ENCODE measurements at regions not wholly inside any gene's neighbourhood (a gene's known extent, or its start where the extent isn't known, plus 50 kb on each side); places are given as distances from the start of the nearest gene placed in this dataset.

DNA sequence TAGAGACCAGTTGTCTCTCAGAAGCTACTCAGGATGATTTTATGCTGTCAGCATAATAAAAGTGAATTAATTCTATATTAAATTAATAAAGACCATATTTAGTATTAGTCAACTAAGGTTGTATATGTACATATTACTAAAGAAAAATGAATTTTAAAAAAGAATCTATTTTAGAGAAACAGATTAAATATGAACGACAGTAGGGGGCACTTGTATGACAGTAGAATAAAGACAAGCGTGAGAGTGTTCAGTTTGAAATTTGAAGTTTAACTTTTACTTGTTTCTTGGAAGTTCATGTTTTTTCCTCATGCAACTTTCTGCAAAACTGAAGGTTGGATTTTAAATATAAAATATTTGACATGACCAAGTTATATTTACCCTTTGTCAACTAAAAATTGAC, 67.9 kb upstream of the MACF1 start:
- TF ChIP-seq, protein P1, sequence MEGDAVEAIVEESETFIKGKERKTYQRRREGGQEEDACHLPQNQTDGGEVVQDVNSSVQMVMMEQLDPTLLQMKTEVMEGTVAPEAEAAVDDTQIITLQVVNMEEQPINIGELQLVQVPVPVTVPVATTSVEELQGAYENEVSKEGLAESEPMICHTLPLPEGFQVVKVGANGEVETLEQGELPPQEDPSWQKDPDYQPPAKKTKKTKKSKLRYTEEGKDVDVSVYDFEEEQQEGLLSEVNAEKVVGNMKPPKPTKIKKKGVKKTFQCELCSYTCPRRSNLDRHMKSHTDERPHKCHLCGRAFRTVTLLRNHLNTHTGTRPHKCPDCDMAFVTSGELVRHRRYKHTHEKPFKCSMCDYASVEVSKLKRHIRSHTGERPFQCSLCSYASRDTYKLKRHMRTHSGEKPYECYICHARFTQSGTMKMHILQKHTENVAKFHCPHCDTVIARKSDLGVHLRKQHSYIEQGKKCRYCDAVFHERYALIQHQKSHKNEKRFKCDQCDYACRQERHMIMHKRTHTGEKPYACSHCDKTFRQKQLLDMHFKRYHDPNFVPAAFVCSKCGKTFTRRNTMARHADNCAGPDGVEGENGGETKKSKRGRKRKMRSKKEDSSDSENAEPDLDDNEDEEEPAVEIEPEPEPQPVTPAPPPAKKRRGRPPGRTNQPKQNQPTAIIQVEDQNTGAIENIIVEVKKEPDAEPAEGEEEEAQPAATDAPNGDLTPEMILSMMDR (IDR thresholded peaks at IDR 0.05; ENCODE audit: extremely low read depth, low read depth, low read length), result peak; percentile 22
- Histone ChIP-seq H3K4me3 (ENCODE audit: insufficient read depth, low read length) (no peak overlapping the region), H4K20me1 (ENCODE audit: insufficient read depth, low read length) (peaks cover 3% of the 10 kb centered on the region), H3K9me3 (ENCODE audit: low read depth, low read length) (no peaks in the 10 kb centered on the region), H3K36me3 (ENCODE audit: insufficient read depth, low read length) (no peaks in the 10 kb centered on the region), H3K4me1 (ENCODE audit: insufficient read depth, low read length) (peaks cover 20% of the 10 kb centered on the region), H3K79me2 (ENCODE audit: insufficient read depth, low read length) (peaks cover 75% of the 10 kb centered on the region), H3K27ac (ENCODE audit: low read depth, low read length) (no peak overlapping the region), H3K4me2 (ENCODE audit: insufficient read depth, low read length) (no peak overlapping the region), H2AFZ (ENCODE audit: low read length) (no peak overlapping the region), H3K27me3 (ENCODE audit: insufficient read depth, low read length) (no peaks in the 10 kb centered on the region)
- DNase-seq (ENCODE audit: insufficient read length, low spot score, missing footprints), result no peak

DNA sequence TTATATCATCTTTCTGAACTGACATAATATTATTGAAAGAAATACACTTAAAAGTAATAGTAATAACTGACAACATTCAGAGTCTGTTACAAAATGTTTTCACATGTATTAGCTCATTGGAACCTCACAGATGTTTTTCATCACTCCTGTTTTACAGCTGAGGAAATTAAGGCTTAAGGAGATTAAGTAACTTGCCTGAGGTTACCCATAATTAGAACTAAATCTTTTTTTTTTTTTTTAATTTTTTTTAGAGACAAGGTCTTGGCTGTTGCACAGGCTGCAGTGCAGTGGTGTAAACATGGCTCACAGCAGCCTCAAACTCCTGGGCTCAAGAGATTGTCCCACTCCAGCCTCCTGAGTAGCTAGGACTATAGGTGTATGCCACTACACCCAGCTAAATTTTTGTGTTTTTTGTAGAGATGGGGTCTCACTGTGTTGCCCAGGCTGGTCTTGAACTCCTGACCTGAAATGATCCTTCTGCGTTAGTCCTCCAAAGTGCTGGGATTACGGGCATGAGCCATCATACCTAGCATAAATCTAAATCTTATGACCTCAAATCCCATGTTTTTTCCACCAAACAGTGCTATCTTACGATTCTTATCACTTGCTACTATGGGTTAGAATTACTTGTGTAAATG, 64.7 kb upstream of the MACF1 start:
- H4K20me1 ChIP-seq (ENCODE audit: insufficient read depth, low read length), result peaks cover 3% of the 10 kb centered on the region
- H3K79me2 ChIP-seq (ENCODE audit: insufficient read depth, low read length), result peaks cover 68% of the 10 kb centered on the region
- H3K27ac ChIP-seq (ENCODE audit: low read depth, low read length), result no peak overlapping the region
- H3K27me3 ChIP-seq (ENCODE audit: insufficient read depth, low read length), result no peaks in the 10 kb centered on the region
- H3K4me3 ChIP-seq (ENCODE audit: insufficient read depth, low read length), result no peak overlapping the region
- DNase-seq (ENCODE audit: insufficient read length, low spot score, missing footprints), result peak; percentile 23
- peaks cover 25% of the 10 kb centered on the region for H3K4me1 ChIP-seq (ENCODE audit: insufficient read depth, low read length)
- H3K4me2 ChIP-seq (ENCODE audit: insufficient read depth, low read length), result no peak overlapping the region
- H3K9me3 ChIP-seq (ENCODE audit: low read depth, low read length), result no peaks in the 10 kb centered on the region
- TF ChIP-seq, protein P1 (IDR thresholded peaks at IDR 0.05; ENCODE audit: extremely low read depth, low read depth, low read length), result no peak
- no peak overlapping the region for H2AFZ ChIP-seq (ENCODE audit: low read length)
- H3K36me3 ChIP-seq (ENCODE audit: insufficient read depth, low read length), result no peaks in the 10 kb centered on the region

DNA sequence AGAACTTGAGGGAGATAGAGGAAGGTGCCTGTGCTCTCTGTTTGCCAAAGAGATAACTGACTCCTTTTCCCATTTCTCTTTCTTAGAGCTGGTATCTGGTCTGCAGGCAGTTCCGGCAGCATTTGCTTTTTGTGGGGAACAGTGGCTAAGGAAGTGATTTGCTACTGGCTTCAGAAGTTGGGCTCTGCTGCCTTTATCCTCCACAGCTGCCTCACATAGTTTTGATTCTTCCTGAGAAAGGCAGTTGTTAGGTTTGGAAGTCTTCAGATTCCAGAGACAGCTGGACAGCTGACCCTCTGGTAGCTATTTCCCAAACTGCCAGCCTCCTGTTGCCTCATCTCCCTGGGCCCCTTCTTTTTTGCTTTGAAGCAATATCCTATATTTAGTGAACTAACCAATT, 62.6 kb upstream of the MACF1 start:
- peak; percentile 26 for DNase-seq (ENCODE audit: insufficient read length, low spot score, missing footprints)
- Histone ChIP-seq H3K4me3 (ENCODE audit: insufficient read depth, low read length) (no peak overlapping the region), H3K27ac (ENCODE audit: low read depth, low read length) (peak overlapping the region; percentile 22)

DNA sequence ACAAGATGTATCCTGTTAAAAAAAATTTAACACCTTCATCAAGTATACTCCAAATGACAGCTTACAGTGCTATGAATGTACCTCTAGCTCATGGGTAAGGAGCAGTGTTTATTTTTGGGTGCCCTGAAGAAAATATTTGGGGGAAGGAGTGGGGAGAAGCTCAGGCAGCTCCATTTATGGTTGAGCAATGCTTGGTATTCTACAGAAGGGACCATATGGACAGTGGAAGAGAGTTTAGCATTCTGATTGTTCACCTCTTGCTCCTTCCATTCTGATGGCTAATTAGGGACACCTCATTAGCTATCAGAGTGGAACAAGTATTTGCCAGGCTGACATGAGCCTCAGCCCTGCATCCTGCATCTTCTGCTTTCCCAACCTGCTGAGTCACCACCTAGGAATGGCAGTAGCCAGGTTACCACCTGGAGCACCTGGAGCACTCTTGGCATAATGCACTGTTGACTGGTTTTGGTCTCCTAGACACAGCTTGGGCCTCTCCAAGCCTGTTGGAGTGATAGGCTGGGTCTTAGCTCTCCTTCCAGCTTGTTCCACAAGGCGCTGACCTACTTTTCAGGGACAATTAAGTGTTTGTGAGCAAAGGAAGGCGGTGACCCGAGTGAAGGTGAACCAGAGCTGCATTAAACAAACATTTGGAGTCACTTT, 62.0 kb upstream of the MACF1 start:
- TF ChIP-seq, protein P1 (IDR thresholded peaks at IDR 0.05; ENCODE audit: extremely low read depth, low read depth, low read length), result no peak
- no peak overlapping the region for H3K4me3 ChIP-seq (ENCODE audit: insufficient read depth, low read length)
- peak; percentile 26 for DNase-seq (ENCODE audit: insufficient read length, low spot score, missing footprints)
- no peaks in the 10 kb centered on the region for H3K9me3 ChIP-seq (ENCODE audit: low read depth, low read length)
- H3K4me1 ChIP-seq (ENCODE audit: insufficient read depth, low read length), result peaks cover 35% of the 10 kb centered on the region
- no peaks in the 10 kb centered on the region for H3K36me3 ChIP-seq (ENCODE audit: insufficient read depth, low read length)
- H3K27ac ChIP-seq (ENCODE audit: low read depth, low read length), result peak overlapping the region; percentile 22
- peak overlapping the region; percentile 14 for H3K4me2 ChIP-seq (ENCODE audit: insufficient read depth, low read length)
- H3K27me3 ChIP-seq (ENCODE audit: insufficient read depth, low read length), result no peaks in the 10 kb centered on the region
- H3K79me2 ChIP-seq (ENCODE audit: insufficient read depth, low read length), result peaks cover 70% of the 10 kb centered on the region
- no peak overlapping the region for H2AFZ ChIP-seq (ENCODE audit: low read length)
- H4K20me1 ChIP-seq (ENCODE audit: insufficient read depth, low read length), result peaks cover 9% of the 10 kb centered on the region

More for the DNA sequence above, 62.6 kb upstream of the MACF1 start:
- Histone ChIP-seq H2AFZ (ENCODE audit: low read length) (no peak overlapping the region), H3K27me3 (ENCODE audit: insufficient read depth, low read length) (no peaks in the 10 kb centered on the region), H3K79me2 (ENCODE audit: insufficient read depth, low read length) (peaks cover 70% of the 10 kb centered on the region), H3K36me3 (ENCODE audit: insufficient read depth, low read length) (no peaks in the 10 kb centered on the region), H4K20me1 (ENCODE audit: insufficient read depth, low read length) (peaks cover 9% of the 10 kb centered on the region), H3K9me3 (ENCODE audit: low read depth, low read length) (no peaks in the 10 kb centered on the region), H3K4me2 (ENCODE audit: insufficient read depth, low read length) (peak overlapping the region; percentile 14), H3K4me1 (ENCODE audit: insufficient read depth, low read length) (peaks cover 35% of the 10 kb centered on the region)
- TF ChIP-seq, protein P1 (IDR thresholded peaks at IDR 0.05; ENCODE audit: extremely low read depth, low read depth, low read length), result no peak
